22Rv1 (cell line): ENCODE measurements at regions not wholly inside any gene's neighbourhood (a gene's known extent, or its start where the extent isn't known, plus 50 kb on each side); places are given as distances from the start of the nearest gene placed in this dataset.

ENCODE experiments used
- ZFX ChIP-seq: fragments of 450-650 bp; IDR thresholded peaks from 2 replicates; pipeline ENCODE4 v1.6.1; 2017; ENCODE audit warnings: antibody characterized with exemption, borderline replicate concordance
- TF ChIP-seq, protein P1 (sequence below): fragments of 450-650 bp; IDR thresholded peaks from 2 replicates; pipeline ENCODE4 v1.5.1; 2017; ENCODE audit warnings: mild to moderate bottlenecking

DNA sequence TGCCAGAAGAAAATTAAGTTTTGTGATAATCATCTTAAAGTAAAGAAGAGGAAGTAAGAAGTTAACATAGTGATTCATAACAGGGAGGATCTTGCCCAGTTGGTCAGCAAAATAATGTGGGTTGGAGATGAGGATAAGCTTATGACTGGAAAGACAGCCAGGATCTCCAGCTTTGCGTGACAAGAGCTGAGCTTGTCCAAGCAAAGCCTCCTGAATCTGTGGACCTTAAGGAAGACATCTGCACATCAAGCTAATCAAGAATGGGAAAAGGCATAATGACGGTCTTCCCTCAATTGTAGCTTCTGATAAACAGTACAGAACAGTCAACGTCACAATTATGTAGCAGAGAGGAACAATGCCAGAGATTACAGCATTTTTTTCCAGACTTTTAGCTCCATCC lies 744.7 kb upstream of the GOT2 start:
- TF ChIP-seq, protein P1, sequence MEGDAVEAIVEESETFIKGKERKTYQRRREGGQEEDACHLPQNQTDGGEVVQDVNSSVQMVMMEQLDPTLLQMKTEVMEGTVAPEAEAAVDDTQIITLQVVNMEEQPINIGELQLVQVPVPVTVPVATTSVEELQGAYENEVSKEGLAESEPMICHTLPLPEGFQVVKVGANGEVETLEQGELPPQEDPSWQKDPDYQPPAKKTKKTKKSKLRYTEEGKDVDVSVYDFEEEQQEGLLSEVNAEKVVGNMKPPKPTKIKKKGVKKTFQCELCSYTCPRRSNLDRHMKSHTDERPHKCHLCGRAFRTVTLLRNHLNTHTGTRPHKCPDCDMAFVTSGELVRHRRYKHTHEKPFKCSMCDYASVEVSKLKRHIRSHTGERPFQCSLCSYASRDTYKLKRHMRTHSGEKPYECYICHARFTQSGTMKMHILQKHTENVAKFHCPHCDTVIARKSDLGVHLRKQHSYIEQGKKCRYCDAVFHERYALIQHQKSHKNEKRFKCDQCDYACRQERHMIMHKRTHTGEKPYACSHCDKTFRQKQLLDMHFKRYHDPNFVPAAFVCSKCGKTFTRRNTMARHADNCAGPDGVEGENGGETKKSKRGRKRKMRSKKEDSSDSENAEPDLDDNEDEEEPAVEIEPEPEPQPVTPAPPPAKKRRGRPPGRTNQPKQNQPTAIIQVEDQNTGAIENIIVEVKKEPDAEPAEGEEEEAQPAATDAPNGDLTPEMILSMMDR = no peak
- no peak for TF ChIP-seq ZFX
